Natural killer cell (primary cell): ENCODE measurements at regions not wholly inside any gene's neighbourhood (a gene's known extent, or its start where the extent isn't known, plus 50 kb on each side); places are given as distances from the start of the nearest gene placed in this dataset.

Experiments
- ATAC-seq, 3 donors: fragments of 150-1000 bp in 2 of 3; fragments of 200-7000 bp in 1 of 3; cut with Tn5 transposase; 1 replicate in 1 of 3; 2 replicates in 2 of 3; pipeline ENCODE4 v1.10.0; 2021; ENCODE audit warnings: mild to moderate bottlenecking in 2 of 3, moderate library complexity in 2 of 3
- DNase-seq, 2 donors: peaks; one replicate each; pipeline versions ENCODE4 v3.0.0 to v3.0.0-alpha.2; 2013 to 2021; ENCODE audit warnings: mixed read lengths in 1 of 2
- H3K27ac ChIP-seq: one replicate; pipeline ENCODE4 v1.5.1; 2013; ENCODE audit warnings: mild to moderate bottlenecking, low read length
- H3K27me3 ChIP-seq: one replicate; pipeline ENCODE4 v1.6.1; 2013; ENCODE audit warnings: low read length; ENCODE audit not compliant: control insufficient read depth, insufficient read depth
- H3K36me3 ChIP-seq: one replicate; pipeline ENCODE4 v1.6.1; 2013; ENCODE audit warnings: low read length; ENCODE audit not compliant: control insufficient read depth, insufficient read depth
- H3K4me1 ChIP-seq: one replicate; pipeline ENCODE4 v1.6.1; 2013; ENCODE audit warnings: low read length; ENCODE audit not compliant: control insufficient read depth, insufficient read depth
- H3K4me3 ChIP-seq: one replicate; pipeline ENCODE4 v1.5.1; 2013; ENCODE audit warnings: low read length
- H3K9me3 ChIP-seq: one replicate; pipeline ENCODE4 v1.6.1; 2013; ENCODE audit warnings: low read length; ENCODE audit not compliant: control insufficient read depth, insufficient read depth
- H3K27ac Mint-ChIP-seq, 2 donors: one replicate each; pipeline ENCODE4 v1.8.0; 2022; ENCODE audit warnings: mild to moderate bottlenecking in 2 of 2, mixed read lengths in 2 of 2, moderate library complexity in 1 of 2
- H3K27me3 Mint-ChIP-seq, 2 donors: one replicate each; pipeline ENCODE4 v1.8.0; 2022; ENCODE audit warnings: low read depth in 2 of 2, mixed read lengths in 2 of 2
- H3K36me3 Mint-ChIP-seq: one replicate; pipeline ENCODE4 v1.8.0; 2022; ENCODE audit warnings: mixed read lengths
- H3K4me1 Mint-ChIP-seq, 2 donors: one replicate each; pipeline ENCODE4 v1.8.0; 2022; ENCODE audit warnings: mixed read lengths in 2 of 2
- H3K4me3 Mint-ChIP-seq: one replicate; pipeline ENCODE4 v1.8.0; 2022; ENCODE audit warnings: mild to moderate bottlenecking, moderate library complexity, mixed read lengths
- H3K9me3 Mint-ChIP-seq, 2 donors: one replicate each; pipeline ENCODE4 v1.8.0; 2022; ENCODE audit warnings: mixed read lengths in 2 of 2
- CTCF ChIP-seq: fragments of 200-600 bp; IDR thresholded peaks from one replicate; pipeline ENCODE4 v1.8.0; 2022; ENCODE audit warnings: antibody characterized with exemption
- WGBS: methylation state at CpG from one replicate; pipeline ENCODE4 v1.1.7; 2013; ENCODE audit warnings: missing lambda C conversion rate; ENCODE audit not compliant: insufficient coverage; 5-methylcytosine and 5-hydroxymethylcytosine counted together
- intact Hi-C: fragments of 100-400 bp; cut with micrococcal nuclease; formaldehyde crosslinking; loops from one replicate; pipeline ENCODE4 v1.14.2; 2022

- H3K9me3 ChIP-seq, result no peaks in the 10 kb centered on the region
- no peak overlapping the region for H3K4me3 Mint-ChIP-seq
- H3K4me3 ChIP-seq, result no peak overlapping the region
- H3K27me3 Mint-ChIP-seq, result peaks cover 0 to 5% of the 10 kb centered on the region in 2 donors
- TF ChIP-seq CTCF, result no peak
- DNase-seq (no peak), ATAC-seq (no peak)
- H3K4me1 ChIP-seq, result no peaks in the 10 kb centered on the region
- no peaks in the 10 kb centered on the region for H3K9me3 Mint-ChIP-seq
- no peaks in the 10 kb centered on the region for H3K36me3 Mint-ChIP-seq
- WGBS, result 91% methylated on average over 10 of the region's 11 CpGs
- no peaks in the 10 kb centered on the region for H3K4me1 Mint-ChIP-seq
- H3K36me3 ChIP-seq, result no peaks in the 10 kb centered on the region
- H3K27me3 ChIP-seq, result no peaks in the 10 kb centered on the region
- intact Hi-C loops, result no loop called here
- H3K27ac Mint-ChIP-seq, result no peak overlapping the region
- H3K27ac ChIP-seq, result no peak overlapping the region
Observed at GRCh38 chr12:5210179-5210922, 166.7 kb downstream of the KCNA5 start.

GRCh38 chr12:5210923-5211290 lies 167.2 kb downstream of the KCNA5 start:
- Mint-ChIP-seq H3K4me3 (no peak overlapping the region), H3K27me3 (peaks cover 0 to 5% of the 10 kb centered on the region in 2 donors), H3K4me1 (no peaks in the 10 kb centered on the region), H3K36me3 (no peaks in the 10 kb centered on the region), H3K27ac (no peak overlapping the region), H3K9me3 (no peaks in the 10 kb centered on the region)
- H3K9me3 ChIP-seq, result no peaks in the 10 kb centered on the region
- no peak for TF ChIP-seq CTCF
- no peak for ATAC-seq
- H3K36me3 ChIP-seq, result no peaks in the 10 kb centered on the region
- no peaks in the 10 kb centered on the region for H3K4me1 ChIP-seq
- no peak overlapping the region for H3K4me3 ChIP-seq
- intact Hi-C loops, result no loop called here
- no peak for DNase-seq
- WGBS, result 76% methylated on average over 6 of the region's 6 CpGs
- no peak overlapping the region for H3K27ac ChIP-seq
- H3K27me3 ChIP-seq, result no peaks in the 10 kb centered on the region

- ATAC-seq (no peak), DNase-seq (no peak)
- Mint-ChIP-seq H3K36me3 (no peaks in the 10 kb centered on the region), H3K4me3 (no peak overlapping the region), H3K4me1 (no peaks in the 10 kb centered on the region), H3K9me3 (no peaks in the 10 kb centered on the region), H3K27me3 (peaks cover 0 to 5% of the 10 kb centered on the region in 2 donors), H3K27ac (no peak overlapping the region)
- WGBS, result 71% methylated on average over 1 of the region's 2 CpGs
- TF ChIP-seq CTCF, result no peak
- Histone ChIP-seq H3K27ac (no peak overlapping the region), H3K4me1 (no peaks in the 10 kb centered on the region), H3K9me3 (no peaks in the 10 kb centered on the region), H3K36me3 (no peaks in the 10 kb centered on the region), H3K4me3 (no peak overlapping the region), H3K27me3 (no peaks in the 10 kb centered on the region)
- intact Hi-C loops, result no loop called here
Observed at GRCh38 chr12:5213336-5213735, 169.7 kb downstream of the KCNA5 start.

- 70% methylated on average over 2 of the region's 2 CpGs for WGBS
- no peak for DNase-seq
- intact Hi-C loops, result no loop called here
Observed at GRCh38 chr12:5213990-5214389, 170.3 kb downstream of the KCNA5 start.

More at GRCh38 chr12:5213990-5214389, 170.3 kb downstream of the KCNA5 start:
- H3K9me3 ChIP-seq, result no peaks in the 10 kb centered on the region
- no peaks in the 10 kb centered on the region for H3K4me1 ChIP-seq
- Mint-ChIP-seq H3K9me3 (no peaks in the 10 kb centered on the region), H3K27ac (no peak overlapping the region), H3K4me3 (no peak overlapping the region), H3K36me3 (no peaks in the 10 kb centered on the region), H3K4me1 (no peaks in the 10 kb centered on the region), H3K27me3 (peaks cover 0 to 8% of the 10 kb centered on the region in 2 donors)
- H3K27me3 ChIP-seq, result no peaks in the 10 kb centered on the region
- H3K4me3 ChIP-seq, result no peak overlapping the region
- no peak for TF ChIP-seq CTCF
- H3K36me3 ChIP-seq, result no peaks in the 10 kb centered on the region
- H3K27ac ChIP-seq, result no peak overlapping the region
- ATAC-seq, result no peak
